Lower lobe of right lung (tissue), 2 donors: ENCODE measurements at regions not wholly inside any gene's neighbourhood (a gene's known extent, or its start where the extent isn't known, plus 50 kb on each side); places are given as distances from the start of the nearest gene placed in this dataset.

ENCODE experiments used
- ATAC-seq, 2 donors: fragments of 200-7000 bp; cut with Tn5 transposase; one replicate each; pipeline ENCODE4 v1.9.1; 2020 to 2022; ENCODE audit warnings: mild to moderate bottlenecking in 2 of 2, moderate library complexity in 2 of 2
- DNase-seq: peaks from one replicate; pipeline ENCODE4 v3.0.0-alpha.2; 2020
- H3K27ac ChIP-seq: fragments of 200-600 bp; one replicate; pipeline ENCODE4 v1.8.0; 2022
- H3K27me3 ChIP-seq: fragments of 200-600 bp; one replicate; pipeline ENCODE4 v1.8.0; 2022; ENCODE audit warnings: low read depth
- H3K36me3 ChIP-seq: fragments of 200-600 bp; one replicate; pipeline ENCODE4 v1.8.0; 2022; ENCODE audit warnings: mild to moderate bottlenecking
- H3K4me1 ChIP-seq: fragments of 200-600 bp; one replicate; pipeline ENCODE4 v1.8.0; 2022
- H3K4me3 ChIP-seq: fragments of 200-600 bp; one replicate; pipeline ENCODE4 v1.8.0; 2022; ENCODE audit warnings: mild to moderate bottlenecking
- H3K9me3 ChIP-seq: fragments of 200-600 bp; one replicate; pipeline ENCODE4 v1.8.0; 2022
- intact Hi-C: fragments of 100-400 bp; cut with DNase I; formaldehyde crosslinking; loops from one replicate; pipeline ENCODE4 v1.11.0; 2022
- TF ChIP-seq, protein P1 (sequence below): fragments of 200-600 bp; IDR thresholded peaks from one replicate; pipeline ENCODE4 v1.8.0; 2022; ENCODE audit warnings: antibody characterized with exemption, mild to moderate bottlenecking
- donor health status: DM: no; HTN: yes; CAD: no; lungs with severe emphysema.

DNA sequence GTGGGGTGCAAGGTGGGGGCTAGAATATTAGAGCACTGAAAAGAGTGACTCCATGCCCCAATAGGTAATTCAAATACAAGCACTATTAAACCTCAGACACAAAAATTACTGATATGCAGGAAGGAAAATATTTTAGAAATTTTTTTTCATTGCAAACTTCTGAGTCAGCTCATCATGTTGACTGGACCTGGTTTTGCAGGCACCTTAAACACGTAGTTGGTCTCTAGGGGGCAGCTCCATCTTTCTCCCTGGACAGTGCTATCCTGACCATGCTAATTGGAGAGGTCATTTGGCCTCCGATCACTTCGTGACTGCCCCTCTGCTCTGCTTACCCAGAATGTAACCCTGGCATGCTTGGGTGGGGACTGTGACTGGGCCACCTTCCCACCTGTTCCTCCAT, 368.4 kb upstream of the MKI67 start:
- intact Hi-C loops = no loop called here
- TF ChIP-seq, protein P1, sequence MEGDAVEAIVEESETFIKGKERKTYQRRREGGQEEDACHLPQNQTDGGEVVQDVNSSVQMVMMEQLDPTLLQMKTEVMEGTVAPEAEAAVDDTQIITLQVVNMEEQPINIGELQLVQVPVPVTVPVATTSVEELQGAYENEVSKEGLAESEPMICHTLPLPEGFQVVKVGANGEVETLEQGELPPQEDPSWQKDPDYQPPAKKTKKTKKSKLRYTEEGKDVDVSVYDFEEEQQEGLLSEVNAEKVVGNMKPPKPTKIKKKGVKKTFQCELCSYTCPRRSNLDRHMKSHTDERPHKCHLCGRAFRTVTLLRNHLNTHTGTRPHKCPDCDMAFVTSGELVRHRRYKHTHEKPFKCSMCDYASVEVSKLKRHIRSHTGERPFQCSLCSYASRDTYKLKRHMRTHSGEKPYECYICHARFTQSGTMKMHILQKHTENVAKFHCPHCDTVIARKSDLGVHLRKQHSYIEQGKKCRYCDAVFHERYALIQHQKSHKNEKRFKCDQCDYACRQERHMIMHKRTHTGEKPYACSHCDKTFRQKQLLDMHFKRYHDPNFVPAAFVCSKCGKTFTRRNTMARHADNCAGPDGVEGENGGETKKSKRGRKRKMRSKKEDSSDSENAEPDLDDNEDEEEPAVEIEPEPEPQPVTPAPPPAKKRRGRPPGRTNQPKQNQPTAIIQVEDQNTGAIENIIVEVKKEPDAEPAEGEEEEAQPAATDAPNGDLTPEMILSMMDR = no peak
- Histone ChIP-seq H3K27me3 (no peaks in the 10 kb centered on the region), H3K4me3 (no peak overlapping the region), H3K27ac (no peak overlapping the region), H3K9me3 (no peaks in the 10 kb centered on the region), H3K4me1 (no peaks in the 10 kb centered on the region), H3K36me3 (no peaks in the 10 kb centered on the region)
- ATAC-seq (no peak), DNase-seq (no peak)

DNA sequence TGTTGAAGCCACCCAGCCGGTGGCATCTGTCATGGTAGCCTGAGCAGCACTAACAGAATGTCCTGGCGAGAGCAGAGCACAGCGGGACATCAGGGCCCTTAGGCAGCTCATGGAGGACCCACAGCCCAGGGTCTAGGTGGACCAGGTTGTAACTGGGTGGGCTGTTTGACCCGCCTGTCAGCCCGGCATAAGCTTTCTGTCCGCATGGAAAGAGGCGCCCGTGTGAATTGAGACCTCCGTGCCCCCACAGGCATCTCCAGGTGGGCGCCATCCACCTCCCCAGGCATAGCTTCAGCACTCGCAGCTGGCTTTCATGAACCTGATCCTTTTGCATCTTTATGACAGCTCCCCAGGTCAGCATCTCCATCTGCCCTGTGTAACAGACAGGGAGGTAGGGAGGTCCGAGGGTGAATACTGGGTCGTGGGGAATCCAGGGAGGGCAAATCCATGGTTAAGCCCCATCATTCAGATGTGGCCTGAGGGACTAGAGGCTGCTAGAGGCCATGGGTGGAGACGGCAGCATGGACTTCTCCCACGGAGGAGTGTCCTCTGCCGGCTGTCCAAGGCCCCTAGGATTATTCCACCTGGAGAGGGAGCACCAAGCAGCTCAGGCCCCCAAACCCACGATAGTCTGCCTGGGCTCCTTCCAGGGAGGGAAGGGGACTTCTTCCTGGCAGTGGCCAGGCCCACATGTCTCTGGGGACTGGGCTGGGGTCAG, 371.6 kb upstream of the MKI67 start:
- H3K4me3 ChIP-seq = no peak overlapping the region
- no peak for DNase-seq
- no peaks in the 10 kb centered on the region for H3K36me3 ChIP-seq
- no peaks in the 10 kb centered on the region for H3K9me3 ChIP-seq
- H3K27me3 ChIP-seq = no peaks in the 10 kb centered on the region
- no peaks in the 10 kb centered on the region for H3K4me1 ChIP-seq
- intact Hi-C loops = no loop called here
- TF ChIP-seq, protein P1 = no peak
- ATAC-seq = no peak
- H3K27ac ChIP-seq = no peak overlapping the region

DNA sequence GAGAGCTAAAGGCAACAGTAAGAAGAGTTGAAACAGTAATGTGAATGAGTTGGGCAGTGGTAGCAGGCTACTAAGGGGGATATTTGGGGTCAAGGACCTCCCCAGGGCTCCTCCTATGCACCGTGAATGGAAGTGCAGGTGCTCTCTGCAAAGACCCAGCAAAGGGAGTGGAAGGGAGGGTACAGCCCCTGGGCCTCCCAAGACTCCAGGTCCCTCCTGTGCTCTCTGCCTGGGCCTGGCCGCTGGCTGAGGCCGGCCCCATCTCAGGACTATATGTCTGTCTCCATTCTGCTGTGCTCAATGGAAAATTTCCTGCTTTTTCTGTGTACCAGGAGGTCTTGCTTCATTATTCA, 372.1 kb upstream of the MKI67 start:
- H3K4me1 ChIP-seq = no peaks in the 10 kb centered on the region
- H3K36me3 ChIP-seq = no peaks in the 10 kb centered on the region
- no peak overlapping the region for H3K4me3 ChIP-seq
- TF ChIP-seq, protein P1 = no peak
- DNase-seq = no peak
- no peaks in the 10 kb centered on the region for H3K27me3 ChIP-seq
- no peak for ATAC-seq
- intact Hi-C loops = no loop called here
- H3K27ac ChIP-seq = no peak overlapping the region
- H3K9me3 ChIP-seq = no peaks in the 10 kb centered on the region

DNA sequence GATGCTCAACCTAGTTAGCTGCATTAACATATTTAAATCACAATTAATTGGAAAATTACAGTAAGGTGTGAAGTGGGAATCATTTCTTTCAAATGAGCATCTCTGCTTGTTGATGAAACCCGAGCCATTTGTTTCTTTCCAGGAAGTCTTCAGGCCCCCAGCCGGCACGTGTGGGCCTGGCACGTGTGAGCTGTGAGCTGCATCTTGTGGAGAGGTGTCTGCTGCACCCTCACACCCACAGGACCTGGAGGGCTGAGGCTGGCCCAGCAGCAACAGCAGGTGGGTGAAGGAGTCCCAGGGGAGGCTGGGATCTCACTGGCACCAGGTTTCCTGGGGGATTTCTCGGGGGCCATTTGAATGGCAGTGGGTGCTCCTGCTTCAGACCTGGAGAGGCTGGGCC, 372.5 kb upstream of the MKI67 start:
- Histone ChIP-seq H3K9me3 (no peaks in the 10 kb centered on the region), H3K27ac (no peak overlapping the region), H3K27me3 (no peaks in the 10 kb centered on the region), H3K4me1 (no peaks in the 10 kb centered on the region), H3K36me3 (no peaks in the 10 kb centered on the region), H3K4me3 (no peak overlapping the region)
- intact Hi-C loops = no loop called here
- DNase-seq (no peak), ATAC-seq (no peak)
- TF ChIP-seq, protein P1 = no peak

DNA sequence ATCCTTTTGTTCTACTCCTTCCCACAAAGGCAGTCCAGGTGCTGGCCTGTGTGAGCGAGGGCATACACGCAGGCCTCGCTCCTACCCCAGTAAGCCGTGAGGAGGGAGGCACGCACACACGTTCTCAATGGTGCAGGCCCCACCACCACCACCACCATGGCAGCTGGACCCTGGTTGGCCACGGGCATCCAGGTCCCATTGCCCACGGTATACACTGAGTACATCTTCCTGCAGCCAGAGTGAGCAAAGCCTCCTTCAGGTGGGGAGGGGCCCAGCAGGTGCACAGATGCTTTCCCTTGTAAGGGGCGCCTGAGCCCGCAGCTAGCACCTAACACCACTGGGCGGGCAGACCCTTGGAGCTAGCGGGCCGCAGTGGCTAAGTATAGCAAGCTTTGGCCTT, 373.3 kb upstream of the MKI67 start:
- Histone ChIP-seq H3K27ac (no peak overlapping the region), H3K4me3 (no peak overlapping the region), H3K9me3 (no peaks in the 10 kb centered on the region), H3K4me1 (no peaks in the 10 kb centered on the region), H3K36me3 (no peaks in the 10 kb centered on the region), H3K27me3 (no peaks in the 10 kb centered on the region)
- ATAC-seq (no peak), DNase-seq (no peak)
- TF ChIP-seq, protein P1 = no peak
- intact Hi-C loops = no loop called here
